ENCODE measurements at regions not wholly inside any gene's neighbourhood (a gene's known extent, or its start where the extent isn't known, plus 50 kb on each side); places are given as distances from the start of the nearest gene placed in this dataset.

GRCh38 chr7:131046246-131046645 is 281.4 kb upstream of the MKLN1 start:
- TF ChIP-seq CTCF (IDR thresholded peaks at IDR 0.05): no peak
- no peak for TF ChIP-seq EP300 (IDR thresholded peaks at IDR 0.05)

Measured in sigmoid colon (tissue), 4 donors.